Trophoblast cell (in vitro differentiated cells and primary cell): ENCODE measurements at regions not wholly inside any gene's neighbourhood (a gene's known extent, or its start where the extent isn't known, plus 50 kb on each side); places are given as distances from the start of the nearest gene placed in this dataset.
A peak's percentile ranks its signal among the peaks of the same experiment; 100 is the strongest.
"Not testable (repeated sequence)": the region's sequence is repeated elsewhere in the genome, so short reads cannot be mapped to it uniquely, and the experiment has no call there.

Source experiments
- DNase-seq, 2 donors: peaks; one replicate each; pipeline ENCODE4 v3.0.0-alpha.2; 2016
- H2AFZ ChIP-seq: 2 replicates; pipeline ENCODE4 v1.6.1; 2013; ENCODE audit warnings: low read length, moderate library complexity, mild to moderate bottlenecking; ENCODE audit not compliant: insufficient read depth, poor library complexity
- H2AK5ac ChIP-seq: 2 replicates; pipeline ENCODE4 v1.6.1; 2013; ENCODE audit warnings: mild to moderate bottlenecking, low read length
- H2BK120ac ChIP-seq: 2 replicates; pipeline ENCODE4 v1.6.1; 2013; ENCODE audit warnings: low read length, mild to moderate bottlenecking, moderate library complexity; ENCODE audit not compliant: insufficient read depth, poor library complexity
- H2BK12ac ChIP-seq: 2 replicates; pipeline ENCODE4 v1.6.1; 2013; ENCODE audit warnings: mild to moderate bottlenecking, low read length, moderate library complexity
- H2BK5ac ChIP-seq: 2 replicates; pipeline ENCODE4 v1.6.1; 2013; ENCODE audit warnings: low read length, low read depth, moderate library complexity, mild to moderate bottlenecking; ENCODE audit not compliant: poor library complexity
- H3K14ac ChIP-seq: 2 replicates; pipeline ENCODE4 v1.6.1; 2013; ENCODE audit warnings: mild to moderate bottlenecking, low read length
- H3K18ac ChIP-seq: 2 replicates; pipeline ENCODE4 v1.6.1; 2013; ENCODE audit warnings: mild to moderate bottlenecking, low read length
- H3K23ac ChIP-seq: 2 replicates; pipeline ENCODE4 v1.6.1; 2013; ENCODE audit warnings: low read length
- H3K27ac ChIP-seq: 2 replicates; pipeline ENCODE4 v1.5.1; 2013; ENCODE audit warnings: low read depth, mild to moderate bottlenecking, inconsistent platforms, low read length, moderate library complexity
- H3K27me3 ChIP-seq: 2 replicates; pipeline ENCODE4 v1.6.1; 2013; ENCODE audit warnings: inconsistent platforms, mild to moderate bottlenecking, low read length, moderate library complexity; ENCODE audit not compliant: insufficient read depth
- H3K36me3 ChIP-seq, 2 experiments: 1 replicate in 1 of 2; 2 replicates in 1 of 2; pipeline ENCODE4 v1.6.1; 2013; ENCODE audit warnings: low read length in 2 of 2, mild to moderate bottlenecking in 2 of 2, moderate library complexity in 1 of 2; ENCODE audit not compliant: insufficient read depth in 2 of 2, control insufficient read depth in 1 of 2
- H3K4ac ChIP-seq: 2 replicates; pipeline ENCODE4 v1.6.1; 2013; ENCODE audit warnings: low read depth, mild to moderate bottlenecking, low read length, moderate library complexity
- H3K4me1 ChIP-seq, 2 experiments: 1 replicate in 1 of 2; 2 replicates in 1 of 2; pipeline ENCODE4 v1.6.1; 2013; ENCODE audit warnings: low read length in 2 of 2, mild to moderate bottlenecking in 2 of 2, moderate library complexity in 1 of 2; ENCODE audit not compliant: insufficient read depth in 2 of 2, control insufficient read depth in 1 of 2
- H3K4me2 ChIP-seq: 2 replicates; pipeline ENCODE4 v1.6.1; 2013; ENCODE audit warnings: inconsistent platforms, mild to moderate bottlenecking, low read length, moderate library complexity
- H3K4me3 ChIP-seq: 2 replicates; pipeline ENCODE4 v1.5.1; 2013; ENCODE audit warnings: mild to moderate bottlenecking, low read depth, low read length, inconsistent platforms
- H3K79me1 ChIP-seq: one replicate; pipeline ENCODE4 v1.6.1; 2013; ENCODE audit warnings: low read length
- H3K79me2 ChIP-seq: 2 replicates; pipeline ENCODE4 v1.6.1; 2013; ENCODE audit warnings: low read length, mild to moderate bottlenecking; ENCODE audit not compliant: control insufficient read depth, insufficient read depth, poor library complexity
- H3K9ac ChIP-seq: 2 replicates; pipeline ENCODE4 v1.6.1; 2013; ENCODE audit warnings: mild to moderate bottlenecking, low read length
- H3K9me3 ChIP-seq: 2 replicates; pipeline ENCODE4 v1.6.1; 2013; ENCODE audit warnings: low read depth, mild to moderate bottlenecking, control low read depth, inconsistent platforms, low read length; ENCODE audit not compliant: insufficient read depth
- H4K12ac ChIP-seq: 2 replicates; pipeline ENCODE4 v1.6.1; 2013; ENCODE audit warnings: low read depth, mild to moderate bottlenecking, low read length, moderate library complexity
- H4K8ac ChIP-seq: 2 replicates; pipeline ENCODE4 v1.6.1; 2013; ENCODE audit warnings: low read depth, mild to moderate bottlenecking, low read length, moderate library complexity
- H4K91ac ChIP-seq: one replicate; pipeline ENCODE4 v1.6.1; 2013; ENCODE audit warnings: low read depth, mild to moderate bottlenecking, low read length, moderate library complexity
- WGBS: extraction: QIAGEN DNeasy Blood & Tissue Kit; methylation state at CpG from one replicate; pipeline ENCODE4 v1.1.7; 2013; ENCODE audit warnings: missing lambda C conversion rate; ENCODE audit not compliant: insufficient read length, insufficient coverage; ENCODE audit errors: extremely low coverage; 5-methylcytosine and 5-hydroxymethylcytosine counted together

- H3K27ac ChIP-seq, H3K23ac ChIP-seq, H3K4me3 ChIP-seq, H3K14ac ChIP-seq, H2AFZ ChIP-seq, H3K79me2 ChIP-seq, H4K12ac ChIP-seq, H2AK5ac ChIP-seq, H3K79me1 ChIP-seq, H3K9ac ChIP-seq, H3K9me3 ChIP-seq, H2BK12ac ChIP-seq, H3K18ac ChIP-seq, H4K8ac ChIP-seq, H2BK120ac ChIP-seq, H3K36me3 ChIP-seq, H3K4ac ChIP-seq, H3K4me1 ChIP-seq, H3K27me3 ChIP-seq: not testable (repeated sequence)
- peak overlapping the region; percentile 94 for H2BK5ac ChIP-seq
- no CpG with 5 or more reads among the region's 33 CpGs for WGBS
- peak overlapping the region; percentile 74 for H4K91ac ChIP-seq
- DNase-seq = peak; percentile 23 to 50
- peak overlapping the region; percentile 53 for H3K4me2 ChIP-seq
These were observed 62.4 kb upstream of the NBPF15 start for GRCh38 chr1:144523661-144524407.

GRCh38 chr1:144532156-144532607, 60.5 kb upstream of the PPIAL4F start:
- H3K23ac ChIP-seq, H3K4me1 ChIP-seq, H3K4ac ChIP-seq, H4K12ac ChIP-seq, H4K8ac ChIP-seq, H3K79me1 ChIP-seq, H3K18ac ChIP-seq, H2BK5ac ChIP-seq, H3K27ac ChIP-seq, H2AK5ac ChIP-seq, H3K9ac ChIP-seq, H3K14ac ChIP-seq, H4K91ac ChIP-seq, DNase-seq, H3K36me3 ChIP-seq, H3K4me2 ChIP-seq, H2BK120ac ChIP-seq, H2BK12ac ChIP-seq, H3K27me3 ChIP-seq, H2AFZ ChIP-seq, H3K79me2 ChIP-seq, H3K9me3 ChIP-seq, H3K4me3 ChIP-seq: not testable (repeated sequence)
- WGBS = no CpG with 5 or more reads among the region's 9 CpGs

- not testable (repeated sequence) for H3K4me1 ChIP-seq, H4K12ac ChIP-seq, H3K79me1 ChIP-seq, H3K27ac ChIP-seq, H2AFZ ChIP-seq, H3K4me2 ChIP-seq, H3K9me3 ChIP-seq, H3K18ac ChIP-seq, H2BK120ac ChIP-seq, H2AK5ac ChIP-seq, H3K9ac ChIP-seq, H4K8ac ChIP-seq, H3K4me3 ChIP-seq, H4K91ac ChIP-seq, H2BK5ac ChIP-seq, DNase-seq, H3K79me2 ChIP-seq, H3K23ac ChIP-seq, H3K14ac ChIP-seq, H3K27me3 ChIP-seq, H2BK12ac ChIP-seq, H3K4ac ChIP-seq, H3K36me3 ChIP-seq
- no CpG with 5 or more reads among the region's 3 CpGs for WGBS
These were observed 59.2 kb upstream of the PPIAL4F start for GRCh38 chr1:144533480-144533879.

GRCh38 chr1:144534286-144534685, 58.4 kb upstream of the PPIAL4F start:
- not testable (repeated sequence) for H3K27ac ChIP-seq, H4K91ac ChIP-seq, H3K79me2 ChIP-seq, H3K9ac ChIP-seq, H3K4me2 ChIP-seq, H3K4me3 ChIP-seq, H4K8ac ChIP-seq, H2AFZ ChIP-seq, DNase-seq, H2BK12ac ChIP-seq, H3K18ac ChIP-seq, H3K79me1 ChIP-seq, H2BK120ac ChIP-seq, H3K23ac ChIP-seq, H3K9me3 ChIP-seq, H3K4me1 ChIP-seq, H3K27me3 ChIP-seq, H2AK5ac ChIP-seq, H4K12ac ChIP-seq, H2BK5ac ChIP-seq, H3K36me3 ChIP-seq, H3K4ac ChIP-seq, H3K14ac ChIP-seq
- WGBS = no CpG with 5 or more reads among the region's 1 CpG
